PFSK-1 (cell line): ENCODE measurements at regions not wholly inside any gene's neighbourhood (a gene's known extent, or its start where the extent isn't known, plus 50 kb on each side); places are given as distances from the start of the nearest gene placed in this dataset.

Experiments used
- POLR2AphosphoS5 ChIP-seq: IDR thresholded peaks from 2 replicates; pipeline ENCODE4 v1.6.1; 2012; ENCODE audit warnings: low read depth, mild to moderate bottlenecking, control low read depth, low read length, moderate library complexity
- SIN3A ChIP-seq: IDR thresholded peaks from 2 replicates; pipeline ENCODE4 v1.6.1; 2012; ENCODE audit warnings: mild to moderate bottlenecking, low read length, moderate library complexity, borderline replicate concordance; ENCODE audit not compliant: insufficient read depth
- TAF1 ChIP-seq: IDR thresholded peaks from 2 replicates; pipeline ENCODE4 v1.6.1; 2012; ENCODE audit warnings: low read length, control low read depth, borderline replicate concordance; ENCODE audit not compliant: insufficient read depth

DNA sequence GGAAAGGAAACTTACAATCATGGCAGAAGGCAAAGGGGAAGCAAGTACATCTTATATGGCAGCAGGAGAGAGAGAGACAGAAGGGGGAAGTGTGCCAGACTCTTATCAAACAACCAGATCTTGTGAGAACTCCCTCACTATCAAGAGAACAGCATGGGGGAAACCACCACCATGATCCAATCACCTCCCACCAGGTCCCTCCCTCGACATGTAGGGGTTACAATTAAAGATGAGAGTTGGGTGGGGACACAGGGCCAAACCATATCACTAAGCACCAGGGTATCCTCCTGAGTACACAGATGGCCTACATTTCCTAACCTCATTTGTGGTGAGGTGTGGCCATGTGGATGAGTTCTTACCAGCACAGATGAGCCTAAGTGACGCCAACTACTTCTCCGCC, 348.6 kb upstream of the ZFHX3 start:
- TF ChIP-seq SIN3A (no peak), POLR2AphosphoS5 (no peak), TAF1 (no peak)
